MM.1S (cell line): ENCODE measurements at regions not wholly inside any gene's neighbourhood (a gene's known extent, or its start where the extent isn't known, plus 50 kb on each side); places are given as distances from the start of the nearest gene placed in this dataset.

Experiments
- CTCF ChIP-seq: fragments of 300-600 bp; sonication (generic); IDR thresholded peaks from 2 replicates; pipeline ENCODE4 v1.5.1; 2016; ENCODE audit warnings: antibody characterized with exemption, low read length, mixed read lengths
- EZH2 ChIP-seq: fragments of 300-600 bp; sonication (generic); optimal IDR thresholded peaks from 2 replicates; pipeline ENCODE3; 2017; ENCODE audit warnings: low read depth, mild to moderate bottlenecking, antibody characterized with exemption, low read length, mixed read lengths
- EZH2phosphoT487 ChIP-seq: fragments of 300-600 bp; sonication (generic); IDR thresholded peaks from 2 replicates; pipeline ENCODE4 v1.6.1; 2018; ENCODE audit warnings: antibody characterized with exemption, low read length

GRCh38 chr5:152185547-152186245 lies 219.4 kb downstream of the NMUR2 start:
- TF ChIP-seq CTCF: no peak
- no peak for TF ChIP-seq EZH2phosphoT487
- TF ChIP-seq EZH2: no peak
